Mesenchymal stem cell (in vitro differentiated cells and primary cell): ENCODE measurements at regions not wholly inside any gene's neighbourhood (a gene's known extent, or its start where the extent isn't known, plus 50 kb on each side); places are given as distances from the start of the nearest gene placed in this dataset.
"Not testable (repeated sequence)": the region's sequence is repeated elsewhere in the genome, so short reads cannot be mapped to it uniquely, and the experiment has no call there.

Experiments
- DNase-seq: peaks from one replicate; pipeline ENCODE4 v3.0.0-alpha.2; 2013
- H2AFZ ChIP-seq: one replicate; pipeline ENCODE4 v1.6.1; 2013; ENCODE audit warnings: low read depth, mild to moderate bottlenecking, control low read depth, inconsistent platforms, low read length, moderate library complexity
- H2AK5ac ChIP-seq: 2 replicates; pipeline ENCODE4 v1.6.1; 2013; ENCODE audit warnings: low read length, moderate library complexity, mild to moderate bottlenecking, inconsistent platforms; ENCODE audit not compliant: severe bottlenecking
- H2BK120ac ChIP-seq: one replicate; pipeline ENCODE4 v1.6.1; 2013; ENCODE audit warnings: low read depth, mild to moderate bottlenecking, inconsistent platforms, low read length, moderate library complexity
- H2BK12ac ChIP-seq, 2 experiments: one replicate each; pipeline ENCODE4 v1.6.1; 2013; ENCODE audit warnings: inconsistent platforms in 2 of 2, low read length in 2 of 2, mild to moderate bottlenecking in 2 of 2, moderate library complexity in 2 of 2, control low read depth in 1 of 2
- H2BK15ac ChIP-seq: one replicate; pipeline ENCODE4 v1.6.1; 2013; ENCODE audit warnings: mild to moderate bottlenecking, low read depth, inconsistent platforms; ENCODE audit not compliant: poor library complexity, severe bottlenecking
- H2BK5ac ChIP-seq: 2 replicates; pipeline ENCODE4 v1.6.1; 2013; ENCODE audit warnings: low read depth, mild to moderate bottlenecking, low read length, control low read depth, inconsistent platforms; ENCODE audit not compliant: poor library complexity, severe bottlenecking
- H3K14ac ChIP-seq, 2 experiments: one replicate each; pipeline ENCODE4 v1.6.1; 2013; ENCODE audit warnings: inconsistent platforms in 2 of 2, low read length in 2 of 2, control low read depth in 1 of 2, mild to moderate bottlenecking in 1 of 2, moderate library complexity in 1 of 2
- H3K18ac ChIP-seq, 2 experiments: one replicate each; pipeline ENCODE4 v1.6.1; 2013; ENCODE audit warnings: inconsistent platforms in 2 of 2, low read length in 2 of 2, control low read depth in 1 of 2, low read depth in 1 of 2, mild to moderate bottlenecking in 1 of 2
- H3K23ac ChIP-seq, 2 experiments: one replicate each; pipeline ENCODE4 v1.6.1; 2013; ENCODE audit warnings: inconsistent platforms in 2 of 2, low read length in 2 of 2, mild to moderate bottlenecking in 2 of 2, moderate library complexity in 2 of 2, control low read depth in 1 of 2
- H3K27ac ChIP-seq: 2 replicates; pipeline ENCODE4 v1.5.1; 2013; ENCODE audit warnings: mild to moderate bottlenecking, moderate library complexity, low read length, control low read depth, inconsistent platforms; ENCODE audit not compliant: poor library complexity, severe bottlenecking
- H3K27me3 ChIP-seq, 2 experiments: 2 replicates each; pipeline versions ENCODE4 v1.6.1 to v1.7.0; 2013; ENCODE audit warnings: low read length in 2 of 2, mild to moderate bottlenecking in 2 of 2, moderate library complexity in 2 of 2, control low read depth in 1 of 2, inconsistent platforms in 1 of 2; ENCODE audit not compliant: control insufficient read depth in 1 of 2, insufficient read depth in 1 of 2
- H3K36me3 ChIP-seq, 2 experiments: 2 replicates each; pipeline versions ENCODE4 v1.6.1 to v1.7.0; 2013; ENCODE audit warnings: low read length in 2 of 2, control low read depth in 1 of 2, inconsistent platforms in 1 of 2, low read depth in 1 of 2, mild to moderate bottlenecking in 1 of 2; ENCODE audit not compliant: insufficient read depth in 2 of 2, control insufficient read depth in 1 of 2
- H3K4ac ChIP-seq, 2 experiments: one replicate each; pipeline ENCODE4 v1.6.1; 2013; ENCODE audit warnings: inconsistent platforms in 2 of 2, low read length in 2 of 2, mild to moderate bottlenecking in 2 of 2, moderate library complexity in 2 of 2, control low read depth in 1 of 2, low read depth in 1 of 2
- H3K4me1 ChIP-seq: 2 replicates; pipeline ENCODE4 v1.6.1; 2013; ENCODE audit warnings: low read depth, low read length, control low read depth; ENCODE audit not compliant: control insufficient read depth, insufficient read depth
- H3K4me2 ChIP-seq: 2 replicates; pipeline ENCODE4 v1.6.1; 2013; ENCODE audit warnings: low read length, mild to moderate bottlenecking, inconsistent platforms; ENCODE audit not compliant: poor library complexity, severe bottlenecking
- H3K4me3 ChIP-seq, 2 experiments: 2 replicates each; pipeline versions ENCODE4 v1.5.1 to v1.7.0; 2013; ENCODE audit warnings: low read length in 2 of 2, mild to moderate bottlenecking in 2 of 2, control low read depth in 1 of 2, low read depth in 1 of 2; ENCODE audit not compliant: insufficient read depth in 1 of 2
- H3K79me1 ChIP-seq: replicated peaks from 2 replicates; pipeline ENCODE4 v1.6.1; 2013; ENCODE audit warnings: mild to moderate bottlenecking, control low read depth, low read length, inconsistent platforms; ENCODE audit not compliant: poor library complexity, severe bottlenecking
- H3K9ac ChIP-seq: 2 replicates; pipeline ENCODE4 v1.7.0; 2013; ENCODE audit warnings: mild to moderate bottlenecking, low read length, moderate library complexity
- H3K9me3 ChIP-seq: 2 replicates; pipeline ENCODE4 v1.7.0; 2013; ENCODE audit warnings: mild to moderate bottlenecking, low read length; ENCODE audit not compliant: control insufficient read depth
- H4K8ac ChIP-seq: one replicate; pipeline ENCODE4 v1.6.1; 2013; ENCODE audit warnings: inconsistent platforms, mild to moderate bottlenecking, low read length, moderate library complexity
- H4K91ac ChIP-seq: one replicate; pipeline ENCODE4 v1.6.1; 2013; ENCODE audit warnings: mild to moderate bottlenecking, low read length, inconsistent platforms
- WGBS: methylation state at CpG from one replicate; pipeline ENCODE4 v1.1.7; 2013; ENCODE audit warnings: mixed read lengths; 5-methylcytosine and 5-hydroxymethylcytosine counted together

GRCh38 chr14:51369814-51370213, 129.8 kb downstream of the TMX1 start:
- Histone ChIP-seq H3K27me3 (no peaks in the 10 kb centered on the region), H3K36me3 (no peaks in the 10 kb centered on the region), H3K4me3 (no peak overlapping the region), H4K91ac (no peak overlapping the region), H2BK120ac (no peak overlapping the region), H4K8ac (no peak overlapping the region), H2BK5ac (peak overlapping the region; percentile 59), H3K14ac (no peak overlapping the region), H2AFZ (no peak overlapping the region), H3K4me2 (no peak overlapping the region), H3K23ac (no peak overlapping the region), H3K18ac (no peak overlapping the region), H3K79me1 (no peaks in the 10 kb centered on the region), H2BK12ac (no peak overlapping the region), H3K27ac (no peak overlapping the region), H3K9ac (no peak overlapping the region), H3K4me1 (peaks cover 11% of the 10 kb centered on the region), H2AK5ac (peak overlapping the region; percentile 81), H2BK15ac (no peak overlapping the region), H3K9me3 (no peaks in the 10 kb centered on the region), H3K4ac (no peak overlapping the region)
- no peak for DNase-seq
- WGBS: 86% methylated on average over 5 of the region's 8 CpGs

- Histone ChIP-seq H3K23ac (no peak overlapping the region), H3K14ac (no peak overlapping the region), H2BK120ac (no peak overlapping the region), H3K27ac (no peak overlapping the region), H4K91ac (no peak overlapping the region), H3K27me3 (no peaks in the 10 kb centered on the region), H2BK12ac (no peak overlapping the region), H2AFZ (no peak overlapping the region), H2AK5ac (no peak overlapping the region), H3K4me3 (peak overlapping the region in 1 of 2 experiments; percentile 17), H3K4me1 (peaks cover 11% of the 10 kb centered on the region), H3K9me3 (no peaks in the 10 kb centered on the region), H2BK15ac (no peak overlapping the region), H3K9ac (peak overlapping the region; percentile 4), H2BK5ac (no peak overlapping the region), H3K4me2 (no peak overlapping the region), H4K8ac (no peak overlapping the region), H3K79me1 (no peaks in the 10 kb centered on the region), H3K36me3 (no peaks in the 10 kb centered on the region), H3K4ac (no peak overlapping the region), H3K18ac (no peak overlapping the region)
- 74% methylated on average over 2 of the region's 2 CpGs for WGBS
- DNase-seq: no peak
Measured at GRCh38 chr14:51370758-51371386, 130.8 kb downstream of the TMX1 start.

GRCh38 chr14:51377186-51377585, 137.1 kb downstream of the TMX1 start:
- not testable (repeated sequence) for H3K4me2 ChIP-seq, H3K27ac ChIP-seq, H2AFZ ChIP-seq, H2BK5ac ChIP-seq, H3K79me1 ChIP-seq, H2AK5ac ChIP-seq, H3K9me3 ChIP-seq, H4K8ac ChIP-seq, DNase-seq, H2BK120ac ChIP-seq, H2BK12ac ChIP-seq, H3K18ac ChIP-seq, H2BK15ac ChIP-seq, H3K4me3 ChIP-seq, H4K91ac ChIP-seq, H3K23ac ChIP-seq, H3K9ac ChIP-seq, H3K4ac ChIP-seq, H3K36me3 ChIP-seq, H3K4me1 ChIP-seq, H3K14ac ChIP-seq, H3K27me3 ChIP-seq
- WGBS: 97% methylated on average over 2 of the region's 2 CpGs

- H2AK5ac ChIP-seq: no peak overlapping the region
- no peak overlapping the region for H2BK15ac ChIP-seq
- H4K91ac ChIP-seq: no peak overlapping the region
- H3K4me1 ChIP-seq: peaks cover 2% of the 10 kb centered on the region
- no peaks in the 10 kb centered on the region for H3K9me3 ChIP-seq
- H3K4me2 ChIP-seq: no peak overlapping the region
- 83% methylated on average over 2 of the region's 2 CpGs for WGBS
- no peaks in the 10 kb centered on the region for H3K27me3 ChIP-seq
- no peak overlapping the region for H3K18ac ChIP-seq
- DNase-seq: no peak
- H3K9ac ChIP-seq: no peak overlapping the region
- no peaks in the 10 kb centered on the region for H3K79me1 ChIP-seq
- no peak overlapping the region for H2AFZ ChIP-seq
- H3K23ac ChIP-seq: no peak overlapping the region
- no peak overlapping the region for H2BK120ac ChIP-seq
- no peak overlapping the region for H3K14ac ChIP-seq
- peak overlapping the region; percentile 38 for H4K8ac ChIP-seq
- H2BK12ac ChIP-seq: no peak overlapping the region
- H3K4me3 ChIP-seq: no peak overlapping the region
- H3K27ac ChIP-seq: no peak overlapping the region
- peak overlapping the region in 1 of 2 experiments; percentile 35 for H3K4ac ChIP-seq
- H3K36me3 ChIP-seq: no peaks in the 10 kb centered on the region
- no peak overlapping the region for H2BK5ac ChIP-seq
Measured at GRCh38 chr14:51382506-51382905, 142.5 kb downstream of the TMX1 start.
